Testis (tissue), 2 donors: ENCODE measurements at regions not wholly inside any gene's neighbourhood (a gene's known extent, or its start where the extent isn't known, plus 50 kb on each side); places are given as distances from the start of the nearest gene placed in this dataset.

Experiments used
- CTCF ChIP-seq, 3 experiments: fragments of 450-650 bp in 2 of 3; fragments of 200-600 bp in 1 of 3; sonication (generic) in 1 of 3; IDR thresholded peaks; one replicate each; pipeline ENCODE4 v1.5.1; 2016 to 2019; ENCODE audit warnings: antibody characterized with exemption in 3 of 3, mild to moderate bottlenecking in 2 of 3, moderate library complexity in 1 of 3
- POLR2A ChIP-seq: fragments of 450-650 bp; IDR thresholded peaks from one replicate; pipeline ENCODE4 v1.6.1; 2017; ENCODE audit warnings: antibody characterized with exemption, mild to moderate bottlenecking, moderate library complexity

GRCh38 chr5:82519558-82519957 is 241.4 kb upstream of the RPS23 start:
- no peak for TF ChIP-seq CTCF (IDR thresholded peaks at IDR 0.05)
- no peak for TF ChIP-seq POLR2A
